ENCODE measurements at regions not wholly inside any gene's neighbourhood (a gene's known extent, or its start where the extent isn't known, plus 50 kb on each side); places are given as distances from the start of the nearest gene placed in this dataset.
"Not testable (repeated sequence)": the region's sequence is repeated elsewhere in the genome, so short reads cannot be mapped to it uniquely, and the experiment has no call there.

- not testable (repeated sequence) for TF ChIP-seq CTCF (IDR thresholded peaks at IDR 0.05; ENCODE audit: insufficient read depth, low read depth, low read length); EZH2 (IDR thresholded peaks at IDR 0.05; ENCODE audit: insufficient read depth, low read length)
Measured at GRCh38 chr12:124161402-124161801, 133.5 kb upstream of the RFLNA start.
